Pancreas (tissue), 10 donors: ENCODE measurements at regions not wholly inside any gene's neighbourhood (a gene's known extent, or its start where the extent isn't known, plus 50 kb on each side); places are given as distances from the start of the nearest gene placed in this dataset.

Source experiments
- ATAC-seq, 4 donors: fragments of 200-7000 bp; cut with Tn5 transposase; one replicate each; pipeline versions ENCODE4 v1.8.0 to v1.9.1; 2020; ENCODE audit warnings: mild to moderate bottlenecking in 4 of 4, moderate library complexity in 4 of 4
- DNase-seq, 6 donors: peaks; one replicate each; pipeline ENCODE4 v3.0.0-alpha.2; 2020
- FAIRE-seq: peaks from 2 replicates; lab custom pipeline; 2012; peaks lifted over from hg19 to GRCh38; lab: Jason Lieb, UNC
- H3K27ac ChIP-seq, 4 donors: fragments of 200-600 bp; sonication (generic); 1 replicate in 3 of 4; 2 replicates in 1 of 4; pipeline versions ENCODE4 v1.5.0 to v1.8.0; 2020
- H3K27me3 ChIP-seq, 4 donors: fragments of 200-600 bp; one replicate each; pipeline ENCODE4 v1.8.0; 2021
- H3K36me3 ChIP-seq, 3 donors: fragments of 200-600 bp; sonication (generic) in 1 of 3; one replicate each; pipeline versions ENCODE4 v1.5.0 to v1.8.0; 2020 to 2021
- H3K4me1 ChIP-seq, 3 donors: fragments of 200-600 bp; one replicate each; pipeline ENCODE4 v1.8.0; 2021
- H3K4me3 ChIP-seq, 4 donors: fragments of 200-600 bp; sonication (generic) in 2 of 4; one replicate each; pipeline versions ENCODE4 v1.5.0 to v1.8.0; 2020 to 2021
- H3K9me3 ChIP-seq, 4 donors: fragments of 200-600 bp; one replicate each; pipeline ENCODE4 v1.8.0; 2021
- WGBS, 2 donors: extraction: QIAGEN DNeasy Blood & Tissue Kit; methylation state at CpG; one replicate each; pipeline ENCODE4 v1.1.7; 2013; 5-methylcytosine and 5-hydroxymethylcytosine counted together
- intact Hi-C, 3 donors: fragments of 100-400 bp; cut with DNase I; formaldehyde crosslinking; loops; one replicate each; pipeline versions ENCODE4 v1.11.1 to v1.14.2; 2022
- TF ChIP-seq, protein P1 (sequence below), 4 donors: fragments of 200-600 bp; sonication (generic) in 3 of 4; IDR thresholded peaks; one replicate each; pipeline versions ENCODE4 v1.5.0 to v1.8.0; 2021; ENCODE audit warnings: antibody characterized with exemption in 4 of 4
- donor health status: healthy with polysubstance abuse.
- donor health status: DM: no; HTN: no; CAD: no; lungs with moderate emphysema.
- donor health status: DM: no; HTN: no; CAD: no.
- donor health status: control.
- donor health status: control.
- donor health status: Bipolar disorder and iron deficiency.
- donor health status: DM: yes; HTN: yes; CAD: no.
- donor health status: DM: no; HTN: no; CAD: no.
- donor health status: DM: no; HTN: no; CAD: no.
- donor health status: DM: yes; HTN: yes; CAD: no.

DNA sequence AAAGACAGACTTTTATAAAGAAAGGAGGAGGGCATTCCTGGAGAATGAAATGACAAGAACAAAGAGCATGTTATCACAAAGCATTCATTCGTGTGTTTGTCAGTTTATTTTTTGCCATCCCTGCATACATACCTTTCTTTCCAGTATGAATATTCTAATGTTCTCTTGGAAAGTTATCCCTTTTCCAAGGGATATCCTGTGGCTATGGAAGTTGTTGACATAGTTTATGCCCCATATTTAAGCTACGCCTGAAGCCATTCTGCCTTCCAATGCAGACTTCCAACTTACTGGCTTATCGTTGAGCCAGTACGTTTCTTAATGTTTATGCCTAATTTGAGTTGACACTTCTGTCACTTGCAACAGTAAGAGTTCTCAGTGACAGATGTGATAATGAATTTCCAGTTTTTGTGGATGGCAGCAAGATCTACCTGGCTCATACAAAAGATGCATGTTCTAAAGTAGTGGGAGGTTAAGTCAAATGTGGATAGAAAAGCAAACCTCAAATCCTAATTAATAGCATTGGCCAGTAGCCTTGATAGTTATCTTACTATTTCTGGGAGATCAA, 133.3 kb upstream of the ANO3 start:
- 61 to 78% methylated on average over 4 of the region's 4 CpGs for WGBS, 2 donors
- ATAC-seq = no peak
- no peaks in the 10 kb centered on the region for H3K27me3 ChIP-seq
- intact Hi-C loops = no loop called here
- no peaks in the 10 kb centered on the region for H3K36me3 ChIP-seq
- TF ChIP-seq, protein P1, sequence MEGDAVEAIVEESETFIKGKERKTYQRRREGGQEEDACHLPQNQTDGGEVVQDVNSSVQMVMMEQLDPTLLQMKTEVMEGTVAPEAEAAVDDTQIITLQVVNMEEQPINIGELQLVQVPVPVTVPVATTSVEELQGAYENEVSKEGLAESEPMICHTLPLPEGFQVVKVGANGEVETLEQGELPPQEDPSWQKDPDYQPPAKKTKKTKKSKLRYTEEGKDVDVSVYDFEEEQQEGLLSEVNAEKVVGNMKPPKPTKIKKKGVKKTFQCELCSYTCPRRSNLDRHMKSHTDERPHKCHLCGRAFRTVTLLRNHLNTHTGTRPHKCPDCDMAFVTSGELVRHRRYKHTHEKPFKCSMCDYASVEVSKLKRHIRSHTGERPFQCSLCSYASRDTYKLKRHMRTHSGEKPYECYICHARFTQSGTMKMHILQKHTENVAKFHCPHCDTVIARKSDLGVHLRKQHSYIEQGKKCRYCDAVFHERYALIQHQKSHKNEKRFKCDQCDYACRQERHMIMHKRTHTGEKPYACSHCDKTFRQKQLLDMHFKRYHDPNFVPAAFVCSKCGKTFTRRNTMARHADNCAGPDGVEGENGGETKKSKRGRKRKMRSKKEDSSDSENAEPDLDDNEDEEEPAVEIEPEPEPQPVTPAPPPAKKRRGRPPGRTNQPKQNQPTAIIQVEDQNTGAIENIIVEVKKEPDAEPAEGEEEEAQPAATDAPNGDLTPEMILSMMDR (IDR thresholded peaks at IDR 0.05) = no peak
- no peak overlapping the region for H3K27ac ChIP-seq
- no peak overlapping the region for H3K4me3 ChIP-seq
- no peak for DNase-seq
- H3K9me3 ChIP-seq = no peaks in the 10 kb centered on the region
- no peaks in the 10 kb centered on the region for H3K4me1 ChIP-seq
- no peak for FAIRE-seq

DNA sequence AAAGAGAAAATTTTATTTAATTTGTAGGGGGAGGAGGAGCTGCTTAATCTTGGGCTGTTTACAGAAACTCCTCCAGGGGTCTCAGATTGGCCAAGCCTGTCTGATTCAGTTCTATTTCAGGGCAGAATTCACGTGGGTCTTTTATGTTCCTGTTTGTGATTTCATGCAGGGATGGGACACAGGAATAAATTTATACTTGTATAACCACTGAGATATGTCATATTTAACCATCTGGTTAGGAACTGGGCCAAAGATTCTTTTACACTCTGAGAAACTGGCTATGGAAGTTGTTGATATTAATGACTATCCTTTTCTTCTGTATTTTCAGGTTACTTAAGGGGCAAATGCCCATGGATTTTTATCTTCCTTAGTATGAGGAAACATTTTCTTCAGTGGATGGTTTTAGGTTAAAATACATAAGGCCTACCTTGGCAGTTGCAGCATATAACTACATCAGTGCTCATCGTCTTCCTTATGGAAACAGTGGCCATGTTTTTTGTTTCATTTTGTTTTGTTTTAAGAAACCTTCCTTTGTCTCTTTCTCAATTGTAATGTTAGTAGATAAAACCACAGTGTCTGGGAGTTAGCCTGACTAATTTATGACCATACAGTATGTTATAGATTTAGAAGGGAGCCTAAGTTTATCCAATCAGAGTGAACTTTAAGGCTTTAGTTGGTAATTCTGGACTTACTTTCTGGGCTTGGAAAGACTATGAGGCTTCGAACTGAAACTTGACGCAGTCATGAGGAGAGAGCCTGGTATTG, 132.4 kb upstream of the ANO3 start:
- intact Hi-C loops = no loop called here
- no peak for DNase-seq

DNA sequence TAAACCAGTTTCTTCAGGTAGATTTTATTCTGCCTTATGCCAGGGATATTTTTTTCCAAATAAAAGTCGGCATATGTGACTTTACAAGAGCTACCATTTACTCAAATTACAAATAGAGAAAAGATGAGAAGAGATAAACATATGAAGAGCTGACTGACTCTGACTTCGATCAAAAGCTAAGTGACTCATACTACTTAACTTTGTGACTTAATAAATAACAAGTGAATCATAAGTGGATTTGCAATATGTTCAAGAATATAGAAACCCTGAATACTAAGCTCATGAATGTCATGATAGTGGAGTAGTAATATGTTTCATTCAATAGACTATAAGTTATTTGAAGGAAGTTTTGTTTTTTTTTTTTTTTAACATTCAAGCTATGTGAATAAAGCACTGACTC, 130.5 kb upstream of the ANO3 start:
- Histone ChIP-seq H3K36me3 (no peaks in the 10 kb centered on the region), H3K4me3 (no peak overlapping the region), H3K27me3 (no peaks in the 10 kb centered on the region), H3K27ac (no peak overlapping the region), H3K9me3 (no peaks in the 10 kb centered on the region), H3K4me1 (no peaks in the 10 kb centered on the region)
- intact Hi-C loops = no loop called here
- no peak for FAIRE-seq
- DNase-seq = no peak
- WGBS, 2 donors = 69 to 81% methylated on average over 2 of the region's 2 CpGs
- no peak for ATAC-seq
- TF ChIP-seq, protein P1 (IDR thresholded peaks at IDR 0.05) = no peak

More for the DNA sequence above, 132.4 kb upstream of the ANO3 start:
- H3K27ac ChIP-seq = no peak overlapping the region
- H3K9me3 ChIP-seq = no peaks in the 10 kb centered on the region
- WGBS, 2 donors = 73 to 82% methylated on average over 4 of the region's 4 CpGs
- H3K4me1 ChIP-seq = no peaks in the 10 kb centered on the region
- ATAC-seq = no peak
- no peak for FAIRE-seq
- TF ChIP-seq, protein P1 (IDR thresholded peaks at IDR 0.05) = no peak
- no peak overlapping the region for H3K4me3 ChIP-seq
- no peaks in the 10 kb centered on the region for H3K27me3 ChIP-seq
- no peaks in the 10 kb centered on the region for H3K36me3 ChIP-seq

DNA sequence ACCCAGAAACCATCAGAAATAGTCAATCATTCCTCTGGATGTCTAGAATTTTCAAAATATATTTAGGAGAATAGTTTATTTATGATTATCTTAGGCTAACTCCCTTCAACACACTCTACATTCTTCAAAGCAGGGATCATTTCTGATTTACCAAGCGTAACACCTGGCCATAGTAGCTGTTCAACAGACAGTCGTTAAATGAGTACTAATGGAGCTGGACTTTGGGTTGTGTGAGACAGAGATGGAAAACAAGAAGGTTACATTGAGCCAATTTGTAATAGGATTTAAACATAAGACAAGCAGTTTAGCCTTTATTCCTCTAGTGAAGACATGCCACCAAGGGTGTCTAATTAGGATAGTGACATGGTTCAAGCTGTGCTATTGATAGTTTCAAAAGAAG, 129.2 kb upstream of the ANO3 start:
- H3K4me1 ChIP-seq = no peaks in the 10 kb centered on the region

More for the DNA sequence above, 129.2 kb upstream of the ANO3 start:
- DNase-seq = no peak
- Histone ChIP-seq H3K9me3 (no peaks in the 10 kb centered on the region), H3K27ac (no peak overlapping the region), H3K27me3 (no peaks in the 10 kb centered on the region), H3K36me3 (no peaks in the 10 kb centered on the region), H3K4me3 (no peak overlapping the region)
- 81 to 89% methylated on average over 2 of the region's 2 CpGs for WGBS, 2 donors
- TF ChIP-seq, protein P1 (IDR thresholded peaks at IDR 0.05) = no peak
- ATAC-seq = no peak
- intact Hi-C loops = no loop called here
- no peak for FAIRE-seq
